HepG2 (cell line): ENCODE measurements at regions not wholly inside any gene's neighbourhood (a gene's known extent, or its start where the extent isn't known, plus 50 kb on each side); places are given as distances from the start of the nearest gene placed in this dataset.

Experiments
- BCL6 ChIP-seq: IDR thresholded peaks from 2 replicates; pipeline ENCODE4 v1.6.1; 2016; ENCODE audit warnings: missing genetic modification reagents, missing compliant biosample characterization
- CTCF ChIP-seq: sonication (generic); formaldehyde crosslinking; IDR thresholded peaks from 2 replicates; pipeline ENCODE4 v1.5.0; 2020; ENCODE audit warnings: mild to moderate bottlenecking, missing genetic modification reagents, moderate library complexity
- DPF2 ChIP-seq: sonication (generic); formaldehyde crosslinking; IDR thresholded peaks from 2 replicates; pipeline ENCODE4 v1.4.0; 2020; ENCODE audit warnings: mild to moderate bottlenecking, low read depth, missing genetic modification reagents, borderline replicate concordance
- FOXA1 ChIP-seq, 2 experiments: fragments of 450-650 bp in 1 of 2; sonication (generic) in 1 of 2; formaldehyde crosslinking in 1 of 2; IDR thresholded peaks; 2 replicates each; pipeline versions ENCODE4 v1.4.0 to v1.6.1; 2016 to 2020; ENCODE audit warnings: missing genetic modification reagents in 1 of 2
- GATAD2A ChIP-seq: IDR thresholded peaks from 2 replicates; pipeline ENCODE4 v1.6.1; 2016
- HOMEZ ChIP-seq: IDR thresholded peaks from 2 replicates; pipeline ENCODE4 v1.6.1; 2016; ENCODE audit warnings: low read depth
- ISL2 ChIP-seq: sonication (generic); formaldehyde crosslinking; IDR thresholded peaks from 2 replicates; pipeline ENCODE4 v1.5.0; 2020; ENCODE audit warnings: missing genetic modification reagents
- MXD4 ChIP-seq: IDR thresholded peaks from 2 replicates; pipeline ENCODE4 v1.6.1; 2016; ENCODE audit warnings: mild to moderate bottlenecking, missing biosample characterization, missing genetic modification reagents
- MXI1 ChIP-seq: IDR thresholded peaks from 3 replicates; pipeline ENCODE4 v1.6.1; 2012; ENCODE audit warnings: low read depth, low read length, inconsistent platforms, borderline replicate concordance
- NR2F1 ChIP-seq, 2 experiments: fragments of 450-650 bp in 1 of 2; formaldehyde crosslinking in 1 of 2; IDR thresholded peaks; 2 replicates each; pipeline versions ENCODE4 v1.5.0 to v1.6.1; 2016 to 2020; ENCODE audit warnings: mild to moderate bottlenecking in 1 of 2, missing compliant biosample characterization in 1 of 2, missing genetic modification reagents in 1 of 2, moderate library complexity in 1 of 2
- NR2F6 ChIP-seq, 2 experiments: IDR thresholded peaks; 2 replicates each; pipeline ENCODE4 v1.6.1; 2016; ENCODE audit warnings: antibody characterized with exemption in 1 of 2, mild to moderate bottlenecking in 1 of 2
- PITX1 ChIP-seq: sonication (generic); formaldehyde crosslinking; IDR thresholded peaks from 2 replicates; pipeline ENCODE4 v1.5.1; 2020; ENCODE audit warnings: mild to moderate bottlenecking, missing genetic modification reagents
- SMAD3 ChIP-seq: sonication (generic); formaldehyde crosslinking; IDR thresholded peaks from 2 replicates; pipeline ENCODE4 v1.4.0; 2020; ENCODE audit warnings: missing genetic modification reagents
- SOX6 ChIP-seq, 2 experiments: fragments of 450-650 bp in 1 of 2; sonication (generic) in 1 of 2; formaldehyde crosslinking in 1 of 2; IDR thresholded peaks; 2 replicates each; pipeline versions ENCODE4 v1.4.0 to v1.6.1; 2017 to 2020; ENCODE audit warnings: antibody characterized with exemption in 1 of 2, mild to moderate bottlenecking in 1 of 2, missing genetic modification reagents in 1 of 2
- TEAD3 ChIP-seq: optimal IDR thresholded peaks from 2 replicates; pipeline ENCODE3; 2016; ENCODE audit warnings: borderline replicate concordance
- ZBTB4 ChIP-seq: sonication (generic); formaldehyde crosslinking; IDR thresholded peaks from 2 replicates; pipeline ENCODE4 v1.4.0; 2020; ENCODE audit warnings: missing genetic modification reagents, mild to moderate bottlenecking, borderline replicate concordance
- ZFP1 ChIP-seq: IDR thresholded peaks from 2 replicates; pipeline ENCODE4 v1.6.1; 2016
- ZNF431 ChIP-seq: sonication (generic); formaldehyde crosslinking; IDR thresholded peaks from 2 replicates; pipeline ENCODE4 v1.9.0; 2022; ENCODE audit warnings: missing genetic modification reagents, low read depth, mild to moderate bottlenecking, borderline replicate concordance
- ZNF441 ChIP-seq: sonication (generic); formaldehyde crosslinking; IDR thresholded peaks from 2 replicates; pipeline ENCODE4 v1.7.0; 2021; ENCODE audit warnings: missing genetic modification reagents, borderline replicate concordance
- ZSCAN5A ChIP-seq: sonication (generic); formaldehyde crosslinking; IDR thresholded peaks from 2 replicates; pipeline ENCODE4 v1.8.0; 2022; ENCODE audit warnings: mild to moderate bottlenecking, missing genetic modification reagents, borderline replicate concordance

GRCh38 chr5:2352101-2352861 is 399.2 kb downstream of the IRX2 start (continued):
- no peak for TF ChIP-seq CTCF (CRISPR knock-in tag)
- TF ChIP-seq ZFP1 (CRISPR knock-in tag): peak; percentile 71; the same call in 1 of the 2 replicates
- TF ChIP-seq BCL6 (CRISPR knock-in tag): peak; percentile 42; the same call in 1 of the 2 replicates
- TF ChIP-seq DPF2 (CRISPR knock-in tag): peak; percentile 66; the same call in 1 of the 2 replicates
- TF ChIP-seq TEAD3 (CRISPR knock-in tag): peak; percentile 14
- TF ChIP-seq GATAD2A: peak; percentile 90
- TF ChIP-seq ZSCAN5A (CRISPR knock-in tag): peak; percentile 65; the same call in 1 of the 2 replicates
- TF ChIP-seq ISL2: 0 out of 2 replicates have a peak, but pooled peaks have one; percentile 38
- TF ChIP-seq NR2F6 (IDR thresholded peaks at IDR 0.05): 0 out of 2 replicates have a peak, but pooled peaks have one; percentile 37
- peak; percentile 64; the same call in 1 of the 2 replicates for TF ChIP-seq NR2F6 (CRISPR knock-in tag; IDR thresholded peaks at IDR 0.05)
- no peak; the same call in 1 of the 2 replicates for TF ChIP-seq ZNF431 (CRISPR knock-in tag)
- TF ChIP-seq PITX1 (CRISPR knock-in tag): peak; percentile 95
- TF ChIP-seq SOX6 (IDR thresholded peaks at IDR 0.05): no peak
- TF ChIP-seq SOX6 (CRISPR knock-in tag; IDR thresholded peaks at IDR 0.05): peak; percentile 91
- no peak for TF ChIP-seq ZBTB4 (CRISPR knock-in tag)
- TF ChIP-seq SMAD3 (CRISPR knock-in tag): peak; percentile 61; the same call in 1 of the 2 replicates
- TF ChIP-seq FOXA1 (IDR thresholded peaks at IDR 0.05): no peak
- peak; percentile 77 for TF ChIP-seq FOXA1 (CRISPR knock-in tag; IDR thresholded peaks at IDR 0.05)
- 0 out of 3 replicates have a peak, but pooled peaks have one; percentile 25 for TF ChIP-seq MXI1
- 0 out of 2 replicates have a peak, but pooled peaks have one; percentile 44 for TF ChIP-seq ZNF441
- TF ChIP-seq MXD4 (CRISPR knock-in tag): 0 out of 2 replicates have a peak, but pooled peaks have one; percentile 28
- TF ChIP-seq HOMEZ (CRISPR knock-in tag): peak; percentile 61; the same call in 1 of the 2 replicates
- 0 out of 4 replicates have a peak, but pooled peaks of 1 of the 2 experiments have one; percentile 21 for TF ChIP-seq NR2F1 (CRISPR knock-in tag; IDR thresholded peaks at IDR 0.05)
